Panc1 (cell line): ENCODE measurements at regions not wholly inside any gene's neighbourhood (a gene's known extent, or its start where the extent isn't known, plus 50 kb on each side); places are given as distances from the start of the nearest gene placed in this dataset.

Experiments
- ATAC-seq: fragments of 200-7000 bp; cut with Tn5 transposase; 2 replicates; pipeline ENCODE4 v1.9.1; 2020; ENCODE audit warnings: mild to moderate bottlenecking, moderate library complexity
- BruUV-seq: library from RNA; stranded (reverse); fragments of 400-500 nt; replicated peaks from 2 replicates; lab custom pipeline; 2021; lab: Mats Ljungman, UMichigan
- CTCF ChIA-PET: fragments of 300-600 bp; sonication (Branson Sonifier 250); formaldehyde crosslinking; loops from one replicate; lab custom pipeline; 2022; ENCODE audit warnings: antibody characterized with exemption; lab: Charles Lee
- POLR2A ChIA-PET: fragments of 300-600 bp; sonication (Branson Sonifier 250); formaldehyde crosslinking; loops from one replicate; lab custom pipeline; 2022; ENCODE audit warnings: antibody characterized with exemption; lab: Charles Lee
- DNase-seq: peaks from one replicate; pipeline ENCODE4 v3.0.0-alpha.2; 2010; ENCODE audit warnings: low read depth, low spot score
- H3K27ac ChIP-seq: 2 replicates; pipeline ENCODE4 v1.5.1; 2011; ENCODE audit warnings: mild to moderate bottlenecking, low read length, inconsistent platforms
- H3K27me3 ChIP-seq: fragments of 200-500 bp; sonication (Bioruptor generic); 2 replicates; pipeline ENCODE4 v1.6.0; 2014; ENCODE audit warnings: low read length, inconsistent platforms; ENCODE audit not compliant: control insufficient read depth, insufficient read depth
- H3K36me3 ChIP-seq: fragments of 200-500 bp; sonication (Bioruptor generic); 2 replicates; pipeline ENCODE4 v1.5.1; 2014; ENCODE audit warnings: inconsistent platforms, mild to moderate bottlenecking, low read length, moderate library complexity; ENCODE audit not compliant: control insufficient read depth, insufficient read depth
- H3K4me1 ChIP-seq: 2 replicates; pipeline ENCODE4 v1.5.1; 2011; ENCODE audit warnings: inconsistent platforms, mild to moderate bottlenecking, low read length, moderate library complexity; ENCODE audit not compliant: control insufficient read depth, insufficient read depth
- H3K4me3 ChIP-seq, 2 experiments: 2 replicates each; pipeline ENCODE4 v1.5.1; 2011 to 2012; ENCODE audit warnings: low read depth in 2 of 2, low read length in 2 of 2, mild to moderate bottlenecking in 2 of 2, inconsistent platforms in 1 of 2, moderate library complexity in 1 of 2
- H3K9me3 ChIP-seq: fragments of 200-500 bp; sonication (Bioruptor generic); 2 replicates; pipeline ENCODE4 v1.5.1; 2014; ENCODE audit warnings: low read depth, mild to moderate bottlenecking, inconsistent platforms, low read length, moderate library complexity; ENCODE audit not compliant: control insufficient read depth, insufficient read depth
- CTCF ChIP-seq: fragments of 450-650 bp; IDR thresholded peaks from 2 replicates; pipeline ENCODE4 v1.5.1; 2017; ENCODE audit warnings: mild to moderate bottlenecking
- POLR2AphosphoS5 ChIP-seq: IDR thresholded peaks from 2 replicates; pipeline ENCODE4 v1.6.1; 2012; ENCODE audit warnings: mild to moderate bottlenecking, low read depth, low read length, moderate library complexity
- REST ChIP-seq, 2 experiments: IDR thresholded peaks; 2 replicates each; pipeline ENCODE4 v1.6.1; 2011 to 2012; ENCODE audit warnings: low read depth in 2 of 2, control low read depth in 1 of 2, low read length in 1 of 2, mild to moderate bottlenecking in 1 of 2, moderate library complexity in 1 of 2; ENCODE audit not compliant: insufficient read depth in 1 of 2
- SIN3A ChIP-seq: IDR thresholded peaks from 2 replicates; pipeline ENCODE4 v1.6.1; 2012; ENCODE audit warnings: low read depth, mild to moderate bottlenecking, low read length, moderate library complexity, borderline replicate concordance; ENCODE audit not compliant: insufficient read depth
- TCF7L2 ChIP-seq: IDR thresholded peaks from 2 replicates; pipeline ENCODE4 v1.6.1; 2011; ENCODE audit warnings: mild to moderate bottlenecking, low read depth, low read length, inconsistent platforms
- in situ Hi-C: cut with HindIII; loops from 2 replicates; pipeline ENCODE4 v1.10.0; 2016; ENCODE audit warnings: low sequenced_read_pairs, low pct_unique_long_range_greater_than_20kb
- intact Hi-C: fragments of 100-400 bp; cut with micrococcal nuclease; formaldehyde crosslinking; loops from one replicate; pipeline ENCODE4 v1.10.0; 2022; ENCODE audit not compliant: unreplicated experiment

DNA sequence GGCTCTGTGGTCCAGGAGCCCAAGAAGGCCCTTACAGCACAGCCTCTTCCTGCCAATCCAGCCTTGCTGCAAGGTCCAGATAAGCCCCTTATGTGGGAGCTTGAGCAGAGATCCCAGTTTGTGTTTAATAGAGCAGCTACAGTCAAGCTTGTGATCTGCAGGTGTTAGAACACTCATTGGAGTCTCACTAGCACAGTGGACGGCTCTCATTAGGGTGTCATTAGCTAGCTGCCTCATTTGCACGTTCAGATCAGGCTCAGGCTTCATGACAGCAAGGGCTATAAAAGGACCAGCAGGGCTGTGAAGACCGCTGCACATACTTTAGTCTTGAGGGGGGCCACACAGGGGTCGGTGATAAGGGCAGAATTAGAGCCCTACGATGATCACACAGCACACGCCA is 443.2 kb downstream of the RPS24 start:
- DNase-seq (no peak), ATAC-seq (no peak)
- Histone ChIP-seq H3K4me3 (no peak overlapping the region), H3K9me3 (no peaks in the 10 kb centered on the region), H3K36me3 (no peaks in the 10 kb centered on the region), H3K27me3 (peaks cover 14% of the 10 kb centered on the region), H3K27ac (no peak overlapping the region), H3K4me1 (no peaks in the 10 kb centered on the region)
- TF ChIP-seq TCF7L2 (no peak), CTCF (no peak), SIN3A (no peak), POLR2AphosphoS5 (no peak), REST (IDR thresholded peaks at IDR 0.05; ENCODE audit: insufficient read depth in 1 of 2, low read depth in 2 of 2, low read length in 1 of 2) (no peak)
- CTCF ChIA-PET: no interaction called here
- POLR2A ChIA-PET: no interaction called here
- intact Hi-C loops (no loop called here), in situ Hi-C loops (no loop called here)
- no TSS peak for BruUV-seq

DNA sequence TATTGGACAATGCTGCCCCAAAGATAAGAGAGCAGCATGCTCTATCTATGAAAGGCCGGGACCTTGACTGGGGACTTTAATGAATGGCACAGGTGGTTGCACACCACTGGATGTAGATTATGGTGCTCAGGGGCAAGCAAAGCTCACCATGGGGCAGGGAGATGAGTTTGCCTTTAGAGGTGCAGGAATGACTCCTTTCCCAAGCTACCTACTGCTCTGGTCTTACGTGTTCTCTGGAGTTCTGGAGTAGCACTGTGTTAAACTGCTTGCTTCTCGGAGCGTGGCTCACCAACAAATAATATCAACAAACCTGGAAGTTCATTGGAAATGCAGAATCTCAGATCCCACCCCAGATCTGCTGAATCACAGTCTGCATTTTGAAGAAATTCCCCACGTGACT is 445.3 kb downstream of the RPS24 start:
- ChIA-PET POLR2A (no interaction called here), CTCF (no interaction called here)
- BruUV-seq: no TSS peak
- TF ChIP-seq CTCF (no peak), REST (IDR thresholded peaks at IDR 0.05; ENCODE audit: insufficient read depth in 1 of 2, low read depth in 2 of 2, low read length in 1 of 2) (no peak)
- H3K4me3 ChIP-seq: no peak overlapping the region
- H3K9me3 ChIP-seq: no peaks in the 10 kb centered on the region
- no peaks in the 10 kb centered on the region for H3K36me3 ChIP-seq
- H3K4me1 ChIP-seq: no peaks in the 10 kb centered on the region
- peaks cover 20% of the 10 kb centered on the region for H3K27me3 ChIP-seq
- no peak for ATAC-seq
- no peak for DNase-seq
- in situ Hi-C loops: no loop called here
- intact Hi-C loops: no loop called here
- H3K27ac ChIP-seq: no peak overlapping the region
